ENCODE measurements at regions not wholly inside any gene's neighbourhood (a gene's known extent, or its start where the extent isn't known, plus 50 kb on each side); places are given as distances from the start of the nearest gene placed in this dataset.
"Not testable (repeated sequence)": the region's sequence is repeated elsewhere in the genome, so short reads cannot be mapped to it uniquely, and the experiment has no call there.

GRCh38 chr17:31609996-31610910 lies 218.8 kb downstream of the RAB11FIP4 start:
- no peak for DNase-seq

- DNase-seq: no peak
Measured at GRCh38 chr17:31609331-31609730, 217.9 kb downstream of the RAB11FIP4 start.

DNA sequence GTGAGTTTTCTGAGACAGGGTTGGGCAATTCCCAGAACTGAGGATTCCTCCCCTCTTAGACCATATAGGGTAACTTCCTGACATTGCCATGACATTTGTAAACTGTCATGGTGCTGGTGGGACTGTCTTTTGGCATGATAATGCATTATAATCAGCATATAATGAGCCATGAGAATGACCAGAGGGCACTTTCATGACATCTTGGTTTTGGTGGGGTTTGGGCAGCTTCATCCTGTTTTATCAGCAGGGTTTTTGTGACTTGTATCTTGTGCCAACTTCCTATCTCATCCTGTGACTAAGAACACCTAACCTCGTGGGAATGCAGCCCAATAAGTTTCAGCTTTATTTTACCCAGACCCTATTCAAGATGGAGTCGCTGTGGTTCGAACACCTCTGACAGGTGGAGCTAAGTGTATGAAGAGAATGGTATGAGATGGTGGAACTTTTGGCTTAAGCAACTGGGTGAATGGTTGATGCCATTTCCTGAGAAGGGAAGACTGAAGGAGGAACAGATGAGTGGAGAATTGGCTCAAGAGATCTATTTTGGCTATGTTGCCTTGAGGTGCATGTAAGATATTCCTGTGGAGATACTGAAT lies 217.3 kb downstream of the RAB11FIP4 start:
- no peak for DNase-seq

GRCh38 chr17:31605761-31606160 lies 214.3 kb downstream of the RAB11FIP4 start:
- DNase-seq: no peak

- no peak for DNase-seq
Measured at GRCh38 chr17:31604936-31605335, 213.5 kb downstream of the RAB11FIP4 start.

DNA sequence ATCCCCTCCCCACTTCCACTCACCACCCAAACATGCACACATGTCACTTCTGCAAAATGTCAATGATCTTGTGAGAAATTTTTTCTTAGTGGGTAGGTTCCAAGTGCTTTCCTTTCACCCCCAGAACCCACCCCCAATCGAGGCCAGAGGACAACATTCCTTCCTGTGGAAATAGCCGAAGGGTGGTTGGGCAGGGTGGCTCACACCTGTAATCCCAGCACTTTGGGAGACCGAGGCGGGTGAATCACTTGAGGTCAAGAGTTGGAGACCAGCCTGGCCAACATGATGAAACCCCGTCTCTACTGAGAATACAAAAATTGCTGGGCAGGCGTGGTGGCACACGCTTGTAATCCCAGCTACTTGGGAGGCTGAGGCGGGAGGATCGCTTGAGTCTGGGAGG lies 208.7 kb downstream of the RAB11FIP4 start:
- DNase-seq: not testable (repeated sequence)

- DNase-seq: no peak
Measured at GRCh38 chr17:31598921-31599571, 207.6 kb downstream of the RAB11FIP4 start.

- DNase-seq: no peak
Measured at GRCh38 chr17:31598399-31598782, 206.9 kb downstream of the RAB11FIP4 start.

GRCh38 chr17:31597646-31598398 lies 206.3 kb downstream of the RAB11FIP4 start:
- no peak for DNase-seq

- no peak for DNase-seq
Measured at GRCh38 chr17:31596382-31597323, 205.2 kb downstream of the RAB11FIP4 start.

DNA sequence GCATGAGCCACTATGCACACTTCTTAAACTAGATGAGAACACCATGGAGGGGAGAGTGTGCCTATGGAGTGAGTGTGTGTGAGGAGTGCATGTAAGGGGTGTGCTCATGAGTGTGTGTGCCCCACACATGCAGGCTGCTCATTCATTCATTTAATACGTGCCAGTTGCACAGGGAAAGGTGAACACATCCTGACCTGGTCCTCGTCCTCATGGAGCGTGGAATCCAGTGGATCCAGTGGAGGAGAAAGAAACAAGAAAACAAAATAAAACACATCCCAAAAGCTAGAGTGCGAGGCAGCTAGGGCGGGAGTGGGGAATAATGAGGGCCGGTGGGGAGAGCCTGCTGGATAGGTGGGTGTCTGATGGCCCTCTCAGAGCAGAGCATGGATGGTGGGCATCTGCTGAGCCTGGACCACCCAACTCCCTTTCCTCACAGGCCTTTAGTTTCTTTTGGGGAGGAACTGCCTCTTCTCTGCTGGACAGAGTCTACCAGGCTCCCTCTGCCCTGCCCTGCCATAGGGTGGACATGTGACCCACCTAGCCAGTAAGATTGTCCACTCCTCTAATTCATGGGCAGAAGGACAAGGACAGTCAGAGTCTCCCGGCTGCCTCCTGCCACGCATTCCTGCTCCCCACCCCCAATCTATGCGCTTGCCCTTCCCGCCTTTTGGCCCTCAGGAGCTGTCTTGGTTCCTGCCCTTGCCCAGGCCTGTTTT lies 204.3 kb downstream of the RAB11FIP4 start:
- DNase-seq: no peak

DNA sequence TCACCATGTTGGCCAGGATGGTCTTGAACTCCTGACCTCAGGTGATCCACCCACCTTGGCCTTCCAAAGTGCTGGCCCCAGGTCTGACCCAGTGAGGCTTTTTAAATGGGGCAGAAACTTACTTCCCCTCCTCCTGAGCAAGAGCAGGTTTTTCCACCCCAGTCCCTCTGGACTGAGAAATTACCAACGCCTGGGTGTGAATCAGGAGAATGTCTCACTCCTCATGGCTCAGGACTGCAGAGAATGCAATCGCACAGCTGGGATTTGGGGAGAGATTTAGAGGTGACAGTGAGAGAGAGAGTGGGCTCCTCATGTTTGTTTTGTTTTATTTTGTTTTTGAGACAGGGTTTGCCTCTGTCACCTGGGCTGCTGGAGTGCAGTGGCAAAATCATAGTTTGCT lies 203.6 kb downstream of the RAB11FIP4 start:
- DNase-seq: no peak

DNA sequence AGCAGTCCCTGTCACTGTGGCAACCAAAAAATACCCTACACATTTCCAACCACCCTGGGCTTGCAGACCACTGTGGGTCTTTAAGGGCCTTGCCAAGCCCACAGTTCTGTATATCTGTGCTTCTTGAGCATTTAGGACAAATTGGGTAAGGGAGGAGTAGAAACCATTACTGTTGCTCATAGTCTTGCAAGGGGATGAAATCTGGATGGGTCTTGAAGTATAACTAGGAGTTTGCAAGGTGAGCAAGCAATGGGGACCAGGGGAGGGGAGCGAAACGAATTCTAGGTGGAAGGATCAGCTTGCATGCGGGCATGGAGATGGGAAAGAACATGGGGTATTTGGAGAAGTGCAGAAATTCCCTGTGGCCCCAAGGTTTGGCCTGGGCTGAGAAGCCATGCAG lies 202.9 kb downstream of the RAB11FIP4 start:
- DNase-seq: no peak

- DNase-seq: no peak
Measured at GRCh38 chr17:31593806-31594205, 202.3 kb downstream of the RAB11FIP4 start.

- DNase-seq: no peak
Measured at GRCh38 chr17:31591924-31592323, 200.4 kb downstream of the RAB11FIP4 start.

GRCh38 chr17:31588512-31588911 lies 197.0 kb downstream of the RAB11FIP4 start:
- DNase-seq: no peak

DNA sequence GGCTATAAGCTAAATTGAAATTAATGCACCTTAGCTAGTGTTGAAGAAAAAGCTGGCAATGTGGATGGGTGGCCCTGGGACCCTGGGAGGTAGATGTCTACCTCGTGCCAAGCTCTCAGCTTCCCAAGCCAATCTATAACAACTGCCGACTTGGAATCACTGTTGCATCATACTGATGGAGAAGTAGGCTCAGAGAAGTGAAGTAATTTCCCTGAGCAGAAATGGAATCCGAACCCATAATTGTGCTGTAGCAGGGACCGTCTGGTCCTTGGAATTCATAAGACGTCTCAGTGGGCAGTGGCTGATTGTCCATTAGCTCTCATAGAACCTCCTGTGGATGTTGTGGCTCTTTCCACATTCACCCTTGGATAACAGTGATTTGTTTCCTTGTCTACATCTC lies 196.6 kb downstream of the RAB11FIP4 start:
- DNase-seq: no peak
